Neutrophil (primary cell): ENCODE measurements at regions not wholly inside any gene's neighbourhood (a gene's known extent, or its start where the extent isn't known, plus 50 kb on each side); places are given as distances from the start of the nearest gene placed in this dataset.

Source experiments
- H3K27ac ChIP-seq: fragments of 200-600 bp; sonication (generic); 2 replicates; pipeline ENCODE4 v1.5.1; 2016; ENCODE audit warnings: mild to moderate bottlenecking, moderate library complexity
- H3K27me3 ChIP-seq: fragments of 200-600 bp; sonication (generic); 2 replicates; pipeline ENCODE4 v1.6.0; 2016; ENCODE audit warnings: mild to moderate bottlenecking
- H3K36me3 ChIP-seq: fragments of 200-600 bp; sonication (generic); 2 replicates; pipeline ENCODE4 v1.5.1; 2017
- H3K4me1 ChIP-seq, 2 experiments: fragments of 200-600 bp in 1 of 2; sonication (generic) in 1 of 2; 1 replicate in 1 of 2; 2 replicates in 1 of 2; pipeline versions ENCODE4 v1.5.1 to v1.6.1; 2013 to 2016; ENCODE audit warnings: low read depth in 1 of 2, low read length in 1 of 2, mild to moderate bottlenecking in 1 of 2, moderate library complexity in 1 of 2; ENCODE audit not compliant: control insufficient read depth in 1 of 2, insufficient read depth in 1 of 2
- H3K4me3 ChIP-seq, 2 experiments: fragments of 200-600 bp in 1 of 2; sonication (generic) in 1 of 2; 1 replicate in 1 of 2; 2 replicates in 1 of 2; pipeline ENCODE4 v1.5.1; 2013 to 2016; ENCODE audit warnings: low read depth in 1 of 2, low read length in 1 of 2, mild to moderate bottlenecking in 1 of 2, moderate library complexity in 1 of 2
- H3K9me3 ChIP-seq: fragments of 200-600 bp; sonication (generic); 2 replicates; pipeline ENCODE4 v1.5.1; 2016
- TF ChIP-seq, protein P1 (sequence below): fragments of 200-600 bp; sonication (generic); IDR thresholded peaks from 2 replicates; pipeline ENCODE4 v1.5.1; 2016; ENCODE audit warnings: antibody characterized with exemption

DNA sequence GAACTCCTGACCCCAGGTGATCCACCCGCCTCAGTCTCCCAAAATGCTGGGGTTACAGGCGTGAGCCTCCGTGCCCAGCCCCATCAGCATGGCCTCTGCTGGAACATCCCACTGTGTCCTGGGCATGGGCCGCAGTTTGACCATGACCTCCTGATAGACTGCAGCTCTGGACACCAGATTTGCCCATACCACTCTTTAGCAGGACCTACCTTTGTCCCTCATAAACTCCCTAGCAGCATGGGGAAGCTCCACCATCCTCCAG, 92.6 kb downstream of the MYCN start:
- Histone ChIP-seq H3K36me3 (no peaks in the 10 kb centered on the region), H3K4me3 (no peak overlapping the region), H3K27me3 (no peaks in the 10 kb centered on the region), H3K27ac (no peak overlapping the region), H3K9me3 (no peaks in the 10 kb centered on the region), H3K4me1 (no peaks in the 10 kb centered on the region)
- TF ChIP-seq, protein P1, sequence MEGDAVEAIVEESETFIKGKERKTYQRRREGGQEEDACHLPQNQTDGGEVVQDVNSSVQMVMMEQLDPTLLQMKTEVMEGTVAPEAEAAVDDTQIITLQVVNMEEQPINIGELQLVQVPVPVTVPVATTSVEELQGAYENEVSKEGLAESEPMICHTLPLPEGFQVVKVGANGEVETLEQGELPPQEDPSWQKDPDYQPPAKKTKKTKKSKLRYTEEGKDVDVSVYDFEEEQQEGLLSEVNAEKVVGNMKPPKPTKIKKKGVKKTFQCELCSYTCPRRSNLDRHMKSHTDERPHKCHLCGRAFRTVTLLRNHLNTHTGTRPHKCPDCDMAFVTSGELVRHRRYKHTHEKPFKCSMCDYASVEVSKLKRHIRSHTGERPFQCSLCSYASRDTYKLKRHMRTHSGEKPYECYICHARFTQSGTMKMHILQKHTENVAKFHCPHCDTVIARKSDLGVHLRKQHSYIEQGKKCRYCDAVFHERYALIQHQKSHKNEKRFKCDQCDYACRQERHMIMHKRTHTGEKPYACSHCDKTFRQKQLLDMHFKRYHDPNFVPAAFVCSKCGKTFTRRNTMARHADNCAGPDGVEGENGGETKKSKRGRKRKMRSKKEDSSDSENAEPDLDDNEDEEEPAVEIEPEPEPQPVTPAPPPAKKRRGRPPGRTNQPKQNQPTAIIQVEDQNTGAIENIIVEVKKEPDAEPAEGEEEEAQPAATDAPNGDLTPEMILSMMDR: no peak

DNA sequence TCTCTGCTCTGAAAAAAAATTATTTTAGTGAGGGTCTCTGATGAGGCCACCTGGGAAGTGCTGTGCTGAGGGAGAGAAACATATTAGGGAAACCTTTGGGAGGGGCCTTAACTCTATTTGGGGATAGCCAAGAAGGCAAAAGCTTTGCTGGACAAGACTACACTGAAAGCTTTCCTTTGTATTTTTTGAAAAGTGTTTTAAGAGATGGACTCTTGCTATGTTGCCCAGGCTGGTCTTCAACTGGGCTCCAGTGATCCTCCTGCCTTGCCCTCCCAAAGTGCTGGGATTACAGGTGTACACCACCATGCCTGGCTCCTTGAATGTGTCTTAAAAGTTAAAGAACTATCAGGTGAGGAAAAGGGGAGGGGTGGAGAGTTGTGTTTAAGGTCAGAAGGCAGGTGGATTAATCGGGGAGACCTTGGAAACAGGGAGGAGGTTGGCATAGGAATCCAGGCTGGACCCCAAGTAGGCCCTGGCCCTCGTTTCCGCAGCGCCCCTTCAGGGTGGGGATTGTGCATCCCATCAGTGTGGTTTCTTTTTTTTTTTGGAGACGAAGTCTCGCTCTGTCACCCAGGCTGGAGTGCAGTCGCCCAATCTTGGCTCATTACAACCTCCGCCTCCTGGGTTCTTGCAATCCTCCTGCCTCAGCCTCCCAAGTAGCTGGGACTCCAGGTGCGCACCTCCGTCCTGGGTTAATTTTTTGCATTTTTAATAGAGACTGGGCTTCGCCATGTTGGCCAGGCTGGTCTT, 92.1 kb downstream of the MYCN start:
- Histone ChIP-seq H3K36me3 (no peaks in the 10 kb centered on the region), H3K4me1 (no peaks in the 10 kb centered on the region), H3K27ac (no peak overlapping the region), H3K27me3 (no peaks in the 10 kb centered on the region), H3K4me3 (no peak overlapping the region), H3K9me3 (no peaks in the 10 kb centered on the region)
- TF ChIP-seq, protein P1: no peak

DNA sequence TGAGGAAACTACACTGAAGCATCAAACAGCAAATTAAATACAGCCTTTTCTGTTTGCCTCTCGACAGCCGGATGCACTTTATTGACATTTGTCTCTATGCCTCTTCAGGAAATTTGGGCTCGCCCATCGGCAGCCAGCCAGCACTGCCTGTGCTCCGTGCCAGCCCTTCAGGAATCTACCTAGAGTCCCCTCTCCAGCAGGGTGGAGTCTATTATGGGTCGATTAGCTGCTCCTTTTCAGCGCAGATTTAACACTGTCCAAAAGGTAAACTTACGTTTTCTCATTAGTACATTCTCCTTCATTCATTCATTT, 91.5 kb downstream of the MYCN start:
- Histone ChIP-seq H3K4me1 (no peaks in the 10 kb centered on the region), H3K9me3 (no peaks in the 10 kb centered on the region), H3K36me3 (no peaks in the 10 kb centered on the region), H3K27ac (no peak overlapping the region), H3K27me3 (no peaks in the 10 kb centered on the region), H3K4me3 (no peak overlapping the region)
- TF ChIP-seq, protein P1: no peak

DNA sequence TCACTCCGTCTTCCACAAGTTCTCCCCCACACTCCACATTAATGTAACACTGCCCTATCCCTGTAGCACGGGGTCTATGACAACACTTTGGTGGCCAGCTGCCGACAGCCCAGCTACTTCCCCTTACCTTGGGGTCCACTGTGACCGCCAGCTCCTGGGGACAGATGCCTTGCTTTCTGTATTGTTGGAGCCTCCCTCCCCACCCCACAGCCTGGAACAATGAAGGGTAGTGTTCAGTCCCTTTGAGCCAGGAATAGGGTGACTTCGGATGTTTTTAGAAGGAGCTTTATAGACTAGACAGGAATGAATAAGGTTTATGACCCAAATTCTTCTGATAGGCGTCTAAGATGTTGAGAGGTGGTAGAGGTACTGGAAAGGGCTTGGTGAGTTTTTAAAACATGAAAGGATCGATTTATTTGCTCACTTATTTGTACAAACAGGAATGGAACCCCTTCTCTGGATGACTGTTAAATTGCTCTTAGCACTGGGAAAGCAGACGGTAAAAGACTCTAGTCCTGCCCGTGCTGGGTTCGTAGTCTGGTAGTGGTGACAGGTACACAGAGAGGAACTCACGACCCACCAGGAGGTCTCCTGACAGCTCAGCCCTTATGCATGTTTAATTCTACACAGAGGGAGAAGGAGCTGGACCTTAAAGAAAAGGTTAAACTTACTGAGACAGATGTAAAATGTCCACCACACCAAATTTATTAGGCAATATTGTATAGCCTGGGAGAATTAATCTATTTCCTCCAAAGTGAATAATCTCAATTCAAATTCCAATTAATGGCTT, 90.9 kb downstream of the MYCN start:
- TF ChIP-seq, protein P1: no peak
- H3K4me3 ChIP-seq: no peak overlapping the region
- no peaks in the 10 kb centered on the region for H3K4me1 ChIP-seq
- H3K36me3 ChIP-seq: no peaks in the 10 kb centered on the region
- no peaks in the 10 kb centered on the region for H3K27me3 ChIP-seq
- H3K27ac ChIP-seq: no peak overlapping the region
- no peaks in the 10 kb centered on the region for H3K9me3 ChIP-seq

DNA sequence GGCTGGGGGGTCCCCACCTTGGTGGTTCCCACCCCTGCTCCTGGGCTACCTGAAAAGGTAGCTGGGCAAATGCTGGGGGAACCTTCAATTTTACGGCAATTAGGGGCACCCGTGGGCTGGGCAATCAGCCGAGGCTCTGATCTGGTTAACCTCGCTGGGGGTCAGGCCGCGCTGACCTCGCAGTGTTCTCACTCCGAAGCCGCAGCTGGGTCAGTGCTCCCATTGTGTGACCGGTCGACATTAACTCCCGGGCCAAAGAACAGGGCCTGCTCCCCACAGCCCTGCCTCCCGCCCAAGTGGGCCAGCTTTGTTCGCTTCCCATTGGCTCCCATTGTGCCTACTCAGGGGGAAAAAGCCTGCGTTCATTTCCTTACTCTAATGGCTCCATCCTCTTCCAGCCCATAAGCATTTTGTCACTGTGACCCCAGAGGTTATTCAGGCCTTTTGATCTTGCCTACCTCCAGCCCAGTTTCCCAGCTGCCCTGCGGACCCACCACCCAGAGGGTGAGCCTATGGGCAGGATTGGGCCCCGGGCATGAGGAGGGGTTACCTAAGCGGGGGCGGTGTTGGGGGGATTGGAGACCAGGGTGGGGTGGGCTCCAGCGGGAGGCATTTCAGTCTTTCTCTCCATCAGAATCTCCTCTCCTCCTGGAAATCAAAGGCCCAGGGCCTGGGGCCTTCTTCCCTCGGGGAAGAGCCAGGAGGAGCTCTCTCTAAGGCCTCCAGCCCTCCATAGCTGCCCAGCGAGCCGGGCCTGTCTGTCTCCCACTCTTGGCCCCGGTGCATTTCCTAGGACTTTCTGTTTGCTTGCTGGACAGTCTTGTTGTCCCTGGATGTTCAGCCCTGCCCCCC, 90.1 kb downstream of the MYCN start:
- no peaks in the 10 kb centered on the region for H3K36me3 ChIP-seq
- no peaks in the 10 kb centered on the region for H3K9me3 ChIP-seq
- no peak overlapping the region for H3K4me3 ChIP-seq
- TF ChIP-seq, protein P1: no peak
- no peak overlapping the region for H3K27ac ChIP-seq
- no peaks in the 10 kb centered on the region for H3K27me3 ChIP-seq
- no peaks in the 10 kb centered on the region for H3K4me1 ChIP-seq
